Urothelium cell line (cell line): ENCODE measurements at regions not wholly inside any gene's neighbourhood (a gene's known extent, or its start where the extent isn't known, plus 50 kb on each side); places are given as distances from the start of the nearest gene placed in this dataset.
A peak's percentile ranks its signal among the peaks of the same experiment; 100 is the strongest.

Source experiments
- DNase-seq: peaks from one replicate; pipeline ENCODE4 v3.0.0; 2011; ENCODE audit warnings: low spot score, mixed read lengths
- FAIRE-seq: peaks from 2 replicates; lab custom pipeline; 2011; peaks lifted over from hg19 to GRCh38; lab: Jason Lieb, UNC

DNA sequence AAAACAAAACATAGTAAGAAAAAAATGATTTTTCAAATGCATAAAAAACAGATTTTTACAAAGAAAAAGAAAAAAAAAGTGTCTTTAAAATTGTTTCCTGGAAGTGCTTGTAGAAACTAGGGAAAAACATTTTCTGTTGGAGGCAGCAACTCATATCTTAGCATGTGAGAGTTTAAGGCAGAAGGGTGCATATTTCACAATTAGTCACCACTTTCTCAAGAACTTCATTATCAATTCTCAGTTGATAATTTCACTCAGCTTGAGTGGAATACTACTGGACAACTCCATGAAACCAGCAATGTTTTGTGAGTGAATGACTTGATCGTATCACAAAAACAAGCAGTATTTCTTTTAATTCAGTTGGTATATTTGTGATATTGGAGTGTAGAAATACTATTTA lies 508.3 kb upstream of the DAB2 start:
- DNase-seq (no peak), FAIRE-seq (no peak)

DNA sequence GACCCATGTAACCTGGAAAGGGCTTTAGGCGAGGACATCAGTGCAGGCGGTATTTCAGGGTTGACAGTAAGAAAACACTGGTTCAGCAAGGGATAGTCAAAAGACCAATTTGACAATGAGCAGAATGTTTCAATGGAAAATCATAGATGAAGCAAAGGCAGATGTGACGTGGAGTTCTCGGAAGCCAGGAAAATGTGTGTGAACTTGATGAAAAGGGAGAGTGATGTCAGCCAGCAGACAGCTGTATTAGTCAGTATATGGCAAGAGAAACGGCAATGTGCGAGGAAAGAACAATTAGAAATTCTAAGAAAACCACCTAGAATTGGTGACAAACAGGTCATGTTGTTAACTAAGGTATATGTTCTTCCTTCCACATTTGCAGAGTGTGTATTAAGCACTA lies 503.9 kb upstream of the DAB2 start:
- DNase-seq (no peak), FAIRE-seq (no peak)

GRCh38 chr5:39919876-39920275 lies 495.1 kb upstream of the DAB2 start:
- DNase-seq (no peak), FAIRE-seq (no peak)

GRCh38 chr5:39912906-39913305 lies 488.1 kb upstream of the DAB2 start:
- FAIRE-seq (no peak), DNase-seq (no peak)

DNA sequence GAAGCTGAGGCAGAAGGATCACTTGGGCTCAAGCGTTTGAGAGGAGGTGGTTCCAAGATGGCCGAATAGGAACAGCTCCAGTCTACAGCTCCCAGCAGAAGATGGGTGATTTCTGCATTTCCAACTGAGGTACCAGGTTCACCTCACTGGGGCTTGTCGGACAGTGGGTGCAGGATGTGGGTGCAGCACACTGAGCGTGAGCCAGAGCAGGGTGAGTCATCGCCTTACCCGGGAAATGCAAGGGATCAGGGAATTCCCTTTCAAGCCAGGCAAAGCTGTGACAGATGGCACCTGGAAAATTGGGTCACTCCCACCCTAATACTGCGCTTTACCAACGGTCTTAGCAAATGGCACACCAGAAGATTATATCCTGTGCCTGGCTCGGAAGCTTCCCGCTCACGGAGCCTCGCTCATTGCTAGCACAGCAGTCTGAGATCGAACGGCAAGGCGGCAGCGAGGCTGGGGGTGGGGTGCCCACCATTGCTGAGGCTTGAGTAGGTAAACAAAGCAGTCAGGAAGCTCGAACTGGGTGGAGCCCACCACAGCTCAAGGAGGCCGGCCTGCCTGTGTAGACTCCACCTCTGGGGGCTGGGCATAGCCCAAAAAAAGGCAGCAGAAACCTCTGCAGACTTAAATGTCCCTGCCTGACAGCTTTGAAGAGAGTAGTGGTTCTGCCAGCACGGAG lies 482.6 kb upstream of the DAB2 start:
- DNase-seq (peak; percentile 22), FAIRE-seq (peak; percentile 98)

GRCh38 chr5:39906146-39906545 lies 481.4 kb upstream of the DAB2 start:
- DNase-seq (peak; percentile 71), FAIRE-seq (peak; percentile 17)

- no peak for DNase-seq
- FAIRE-seq: no peak
These were observed 480.6 kb upstream of the DAB2 start for GRCh38 chr5:39905356-39905755.

- DNase-seq (no peak), FAIRE-seq (no peak)
These were observed 477.8 kb upstream of the DAB2 start for GRCh38 chr5:39902626-39903025.

GRCh38 chr5:39898731-39899130 lies 474.0 kb upstream of the DAB2 start:
- DNase-seq (no peak), FAIRE-seq (no peak)

- FAIRE-seq (no peak), DNase-seq (no peak)
These were observed 471.9 kb upstream of the DAB2 start for GRCh38 chr5:39896706-39897105.

DNA sequence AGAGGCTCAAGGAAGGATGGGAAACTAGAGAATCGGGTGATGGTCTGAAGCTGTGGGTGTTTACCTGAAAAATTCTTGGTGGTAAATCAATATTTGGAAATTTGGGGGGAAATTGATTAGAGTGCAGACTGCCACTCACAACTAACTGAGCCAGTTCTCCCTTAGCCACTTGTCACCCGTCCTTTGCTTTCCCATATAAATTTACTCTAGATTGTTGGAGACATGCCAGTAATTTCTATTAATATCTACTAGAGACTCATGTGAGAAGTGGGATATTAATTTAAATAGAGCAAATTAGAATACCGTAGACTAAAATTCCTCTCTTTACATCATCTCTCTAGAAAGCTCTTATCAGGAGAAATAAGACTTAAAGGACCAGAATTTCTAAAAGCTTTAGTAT lies 471.3 kb upstream of the DAB2 start:
- DNase-seq (no peak), FAIRE-seq (no peak)

DNA sequence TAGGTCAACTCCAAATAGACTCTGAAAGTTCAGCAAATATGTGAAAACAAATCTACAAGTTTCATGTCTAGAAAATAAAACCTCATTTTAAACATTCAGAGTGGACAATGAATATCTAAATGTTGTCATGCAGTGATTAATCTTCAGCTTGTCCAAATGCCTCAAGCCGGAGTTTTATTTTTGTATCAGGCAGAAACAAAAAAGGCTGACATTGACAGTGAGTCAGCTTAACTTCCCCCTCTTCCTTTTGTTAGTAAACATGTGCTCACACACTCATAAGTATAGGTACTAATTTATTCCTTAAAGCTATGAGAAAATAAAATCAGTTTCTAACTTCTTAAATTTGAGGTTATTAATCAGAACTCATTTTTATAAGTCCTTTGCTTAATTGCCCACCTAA lies 467.9 kb upstream of the DAB2 start:
- no peak for FAIRE-seq
- DNase-seq: no peak

DNA sequence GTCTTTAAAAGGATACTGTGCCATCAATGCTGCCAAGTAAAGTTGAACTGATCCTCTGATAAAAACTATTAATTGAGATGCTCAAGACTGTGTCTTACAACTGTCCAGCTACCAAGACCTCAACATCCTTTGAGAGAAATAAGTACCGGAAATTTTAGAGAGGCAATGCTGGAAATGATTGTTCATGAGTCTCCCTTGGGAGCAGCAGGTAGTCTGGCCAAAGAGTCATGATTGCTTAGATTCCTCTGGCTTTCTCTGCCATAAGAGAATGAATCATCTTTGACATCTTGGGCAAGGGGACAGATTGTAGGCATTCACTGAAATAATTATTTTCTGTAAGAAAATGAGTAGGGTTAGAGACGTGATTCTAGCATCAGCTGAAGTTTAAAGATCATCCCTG lies 466.6 kb upstream of the DAB2 start:
- peak; percentile 10 for DNase-seq
- FAIRE-seq: no peak

DNA sequence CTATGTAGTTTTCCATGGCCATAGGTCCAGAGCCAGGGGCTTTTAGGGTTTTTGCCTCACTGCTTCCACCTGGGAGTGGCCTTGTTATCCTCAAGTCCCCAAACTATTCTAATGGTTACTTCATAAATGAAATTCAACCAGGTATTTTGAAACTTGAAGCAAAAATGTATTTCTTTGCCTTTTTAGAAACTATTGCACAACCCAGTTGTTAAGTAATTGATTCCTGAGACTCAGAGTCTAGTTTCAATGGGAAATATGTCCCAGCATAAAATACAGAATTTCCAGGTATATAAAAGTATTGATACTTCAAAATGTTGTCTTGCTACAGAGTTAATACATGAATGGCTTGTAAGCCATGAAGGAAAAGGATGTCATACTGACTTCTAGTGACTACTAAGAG lies 456.2 kb upstream of the DAB2 start:
- no peak for DNase-seq
- FAIRE-seq: no peak

DNA sequence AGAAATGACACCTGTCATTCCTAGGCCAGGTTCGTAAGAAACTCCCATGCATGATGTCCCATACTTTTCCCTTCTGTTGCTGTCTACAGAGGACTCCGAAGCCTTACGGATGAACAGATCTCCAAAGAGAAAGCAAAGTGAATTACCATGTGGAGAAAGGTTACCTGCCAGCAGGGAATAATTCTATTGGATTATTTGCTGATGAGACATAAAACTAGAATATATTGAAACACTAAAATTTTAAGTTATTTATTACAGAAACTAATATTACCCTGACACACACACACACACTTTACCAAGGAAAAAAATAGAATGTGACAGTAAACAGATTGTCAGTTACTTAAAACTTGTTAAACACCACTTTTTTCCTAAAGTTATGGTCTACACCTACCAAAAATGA lies 452.7 kb upstream of the DAB2 start:
- no peak for DNase-seq
- FAIRE-seq: no peak

DNA sequence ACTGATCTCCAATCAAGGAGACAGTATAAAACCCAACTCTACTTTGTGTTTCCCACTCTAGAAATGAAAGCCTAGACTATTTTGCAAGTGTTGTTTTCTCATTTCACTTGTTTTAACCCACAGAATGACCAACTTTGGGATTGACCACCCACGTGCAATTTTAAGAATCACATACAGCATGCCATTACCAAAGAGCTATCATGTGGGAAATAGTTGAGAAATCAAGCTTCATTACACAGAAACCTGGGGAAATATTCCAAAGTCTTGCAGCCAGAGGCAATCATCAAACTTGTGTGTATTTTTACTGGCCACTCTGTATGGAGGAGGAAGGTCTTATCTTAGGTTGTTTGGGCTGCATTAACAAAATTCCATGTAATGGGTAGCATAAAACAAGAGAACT lies 451.4 kb upstream of the DAB2 start:
- FAIRE-seq (no peak), DNase-seq (no peak)

- FAIRE-seq: no peak
These were observed 445.4 kb upstream of the DAB2 start for GRCh38 chr5:39870137-39870536.

DNA sequence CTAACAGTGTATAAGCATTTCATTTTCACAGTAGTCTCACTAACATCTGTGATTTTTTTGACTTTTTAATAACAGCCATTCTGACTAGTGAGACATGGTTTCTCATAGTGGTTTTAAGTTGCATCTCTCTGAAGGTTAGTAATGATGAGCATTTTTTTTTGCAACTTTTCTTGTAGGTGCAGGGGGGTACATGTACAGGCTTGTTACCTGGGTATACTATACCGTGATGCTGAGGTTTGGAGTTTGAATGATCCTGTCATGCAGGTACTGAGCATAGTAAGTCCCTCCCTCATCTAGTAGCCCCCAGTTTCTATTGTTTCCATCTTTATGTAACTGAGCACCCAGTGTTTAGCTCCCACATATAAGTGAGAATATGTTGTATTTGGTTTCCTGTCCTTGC lies 444.6 kb upstream of the DAB2 start:
- FAIRE-seq (no peak), DNase-seq (no peak)

More at GRCh38 chr5:39870137-39870536, 445.4 kb upstream of the DAB2 start:
- no peak for DNase-seq

- FAIRE-seq (no peak), DNase-seq (no peak)
These were observed 443.1 kb upstream of the DAB2 start for GRCh38 chr5:39867923-39868322.

DNA sequence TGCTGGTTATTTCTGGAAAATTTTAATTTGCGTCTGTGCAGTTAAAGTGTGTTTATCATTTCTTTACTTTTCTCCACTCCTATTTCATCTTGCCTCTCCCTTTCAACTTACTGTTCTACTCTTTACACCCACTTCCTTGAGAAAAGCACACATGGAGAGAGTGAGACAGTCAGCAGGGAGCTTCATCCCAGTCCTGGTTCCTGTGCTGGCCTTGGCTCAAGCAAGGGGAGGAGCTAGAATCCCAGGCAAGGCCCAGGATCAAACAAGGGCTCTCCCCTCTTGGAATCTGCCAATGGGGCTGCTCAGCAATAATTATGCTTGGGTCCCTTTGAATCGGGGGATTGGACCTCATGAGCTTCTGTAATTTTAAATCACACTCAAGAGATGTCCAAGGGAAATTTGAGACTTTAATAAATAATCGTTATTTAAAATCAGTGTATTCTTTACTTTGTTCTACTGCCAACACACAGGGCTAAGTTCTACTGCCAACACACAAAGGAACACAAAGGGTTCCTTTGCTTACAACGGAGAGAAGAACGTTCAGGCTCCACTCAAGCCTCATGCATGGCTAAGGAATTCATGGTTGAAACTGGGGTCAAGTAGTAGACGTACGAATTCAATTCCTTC lies 439.3 kb upstream of the DAB2 start:
- FAIRE-seq (no peak), DNase-seq (no peak)

- DNase-seq (no peak), FAIRE-seq (no peak)
These were observed 432.3 kb upstream of the DAB2 start for GRCh38 chr5:39857041-39857440.

- no peak for FAIRE-seq
- no peak for DNase-seq
These were observed 430.1 kb upstream of the DAB2 start for GRCh38 chr5:39854771-39855410.
